GM23338 (cell line): ENCODE measurements at regions not wholly inside any gene's neighbourhood (a gene's known extent, or its start where the extent isn't known, plus 50 kb on each side); places are given as distances from the start of the nearest gene placed in this dataset.

Source experiments
- ATAC-seq: fragments of 200-7000 bp; cut with Tn5 transposase; 3 replicates; pipeline ENCODE4 v1.9.1; 2020
- DNase-seq: peaks from one replicate; pipeline ENCODE4 v3.0.0-alpha.2; 2015; ENCODE audit warnings: low spot score
- H2AFZ ChIP-seq: fragments of 200-600 bp; sonication (generic); 2 replicates; pipeline ENCODE4 v1.8.0; 2016; ENCODE audit warnings: antibody characterized with exemption, mild to moderate bottlenecking, moderate library complexity
- H3F3A ChIP-seq: fragments of 200-600 bp; sonication (generic); replicated peaks from 2 replicates; pipeline ENCODE4 v1.8.0; 2017; ENCODE audit warnings: antibody characterized with exemption, mixed run types, low read depth
- H3K27ac ChIP-seq: fragments of 200-600 bp; sonication (generic); 2 replicates; pipeline ENCODE4 v1.6.1; 2016; ENCODE audit warnings: low read depth
- H3K27me3 ChIP-seq: fragments of 200-600 bp; sonication (generic); 2 replicates; pipeline ENCODE4 v1.8.0; 2016; ENCODE audit warnings: mild to moderate bottlenecking, mixed run types, moderate library complexity; ENCODE audit not compliant: insufficient read depth
- H3K36me3 ChIP-seq: fragments of 200-600 bp; sonication (generic); 2 replicates; pipeline ENCODE4 v1.8.0; 2016; ENCODE audit warnings: mild to moderate bottlenecking; ENCODE audit not compliant: insufficient read depth
- H3K4me1 ChIP-seq: fragments of 200-600 bp; sonication (generic); 2 replicates; pipeline ENCODE4 v1.8.0; 2016; ENCODE audit warnings: mild to moderate bottlenecking, moderate library complexity; ENCODE audit not compliant: insufficient read depth
- H3K4me2 ChIP-seq: fragments of 200-600 bp; sonication (generic); 2 replicates; pipeline ENCODE4 v1.7.1; 2017; ENCODE audit warnings: mixed run types
- H3K4me3 ChIP-seq: fragments of 200-600 bp; sonication (generic); 2 replicates; pipeline ENCODE4 v1.6.1; 2016; ENCODE audit warnings: mixed run types
- H3K79me2 ChIP-seq: fragments of 200-600 bp; sonication (generic); replicated peaks from 2 replicates; pipeline ENCODE4 v1.8.0; 2017; ENCODE audit warnings: mild to moderate bottlenecking; ENCODE audit not compliant: insufficient read depth
- H3K9me2 ChIP-seq: fragments of 200-600 bp; sonication (generic); 2 replicates; pipeline ENCODE4 v1.8.0; 2017; ENCODE audit not compliant: insufficient read depth
- H4K20me1 ChIP-seq: fragments of 200-600 bp; sonication (generic); replicated peaks from 2 replicates; pipeline ENCODE4 v1.8.0; 2017; ENCODE audit warnings: mild to moderate bottlenecking; ENCODE audit not compliant: insufficient read depth
- H3K27ac Mint-ChIP-seq: 2 replicates; pipeline ENCODE4 v1.8.0; 2020; ENCODE audit warnings: inconsistent platforms, mild to moderate bottlenecking, moderate library complexity, mixed read lengths
- H3K27me3 Mint-ChIP-seq: 3 replicates; pipeline ENCODE4 v1.8.0; 2022; ENCODE audit warnings: low read depth, mild to moderate bottlenecking, moderate library complexity, mixed read lengths, inconsistent platforms; ENCODE audit not compliant: insufficient read depth, poor library complexity
- H3K36me3 Mint-ChIP-seq: 3 replicates; pipeline ENCODE4 v1.8.0; 2021; ENCODE audit warnings: low read depth, mild to moderate bottlenecking, inconsistent platforms, moderate library complexity, mixed read lengths
- H3K4me1 Mint-ChIP-seq: 3 replicates; pipeline ENCODE4 v1.8.0; 2020; ENCODE audit warnings: mild to moderate bottlenecking, inconsistent platforms, mixed read lengths
- H3K4me3 Mint-ChIP-seq: 3 replicates; pipeline ENCODE4 v1.8.0; 2021; ENCODE audit warnings: moderate library complexity, mild to moderate bottlenecking, inconsistent platforms, mixed read lengths
- H3K9me3 Mint-ChIP-seq: 3 replicates; pipeline ENCODE4 v1.8.0; 2020; ENCODE audit warnings: moderate library complexity, mild to moderate bottlenecking, inconsistent platforms, mixed read lengths
- CREB1 ChIP-seq: fragments of 250-450 bp; sonication (Bioruptor Pico); IDR thresholded peaks from 2 replicates; pipeline ENCODE4 v1.5.0; 2020; ENCODE audit warnings: low read depth, mild to moderate bottlenecking, moderate library complexity
- EZH2 ChIP-seq: fragments of 200-600 bp; sonication (generic); IDR thresholded peaks from one replicate; pipeline ENCODE4 v1.8.0; 2017; ENCODE audit warnings: antibody characterized with exemption, mild to moderate bottlenecking, low read depth; ENCODE audit not compliant: unreplicated experiment
- EZH2phosphoT487 ChIP-seq: fragments of 200-600 bp; sonication (generic); IDR thresholded peaks from one replicate; pipeline ENCODE4 v1.8.1; 2018; ENCODE audit warnings: antibody characterized with exemption; ENCODE audit not compliant: unreplicated experiment
- NANOG ChIP-seq: IDR thresholded peaks from 2 replicates; pipeline ENCODE4 v1.6.1; 2016; ENCODE audit warnings: antibody characterized with exemption, borderline replicate concordance
- POLR2AphosphoS5 ChIP-seq: IDR thresholded peaks from 2 replicates; pipeline ENCODE4 v1.6.1; 2016; ENCODE audit warnings: antibody characterized with exemption, low read depth
- STAT1 ChIP-seq: IDR thresholded peaks from one replicate; pipeline ENCODE4 v1.6.1; 2016; ENCODE audit warnings: antibody characterized with exemption; ENCODE audit not compliant: unreplicated experiment
- ZNF114 ChIP-seq: fragments of 250-450 bp; sonication (Bioruptor Pico); IDR thresholded peaks from 2 replicates; pipeline ENCODE4 v1.5.0; 2020; ENCODE audit warnings: mild to moderate bottlenecking, moderate library complexity
- ZNF331 ChIP-seq: fragments of 250-450 bp; sonication (Bioruptor Pico); IDR thresholded peaks from 2 replicates; pipeline ENCODE4 v1.5.0; 2020; ENCODE audit warnings: low read depth, mild to moderate bottlenecking, moderate library complexity
- TF ChIP-seq, protein P1 (sequence below), 2 experiments: fragments of 200-600 bp in 1 of 2; sonication (generic) in 1 of 2; conservative IDR thresholded peaks; 2 replicates each; pipeline versions ENCODE4 v1.5.1 to v1.6.1; 2016 to 2017; ENCODE audit warnings: antibody characterized with exemption in 2 of 2, low read depth in 2 of 2, mild to moderate bottlenecking in 2 of 2, moderate library complexity in 1 of 2
- TF ChIP-seq, protein P2 (sequence below): IDR thresholded peaks from 2 replicates; pipeline ENCODE4 v1.6.1; 2016; ENCODE audit warnings: antibody characterized with exemption
- TF ChIP-seq, protein P3 (sequence below): fragments of 250-450 bp; sonication (Bioruptor Pico); IDR thresholded peaks from 2 replicates; pipeline ENCODE4 v1.5.0; 2020; ENCODE audit warnings: mild to moderate bottlenecking, moderate library complexity

DNA sequence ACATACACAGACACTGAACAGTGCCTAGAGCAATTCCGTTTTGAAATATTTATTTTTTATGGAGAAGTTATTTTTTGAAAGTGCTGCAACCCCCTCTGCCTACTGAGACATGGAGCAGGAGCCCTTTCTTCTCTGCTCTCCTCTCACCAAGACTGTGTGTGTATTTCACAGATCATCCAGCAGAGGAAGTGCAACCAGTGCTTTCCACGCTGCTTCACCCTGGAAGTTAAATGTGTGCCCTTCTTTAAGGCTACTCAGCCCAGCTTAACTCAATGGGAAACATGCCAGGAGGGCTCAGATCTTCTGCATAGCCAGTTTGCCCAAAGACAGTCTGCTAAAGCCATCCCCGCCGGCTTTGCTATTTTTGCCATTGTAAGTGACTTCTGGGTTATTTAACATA lies 606.3 kb downstream of the TLE1 start:
- DNase-seq (peak; percentile 47), ATAC-seq (peak; percentile 93)
- Histone ChIP-seq H3F3A (no peaks in the 10 kb centered on the region), H3K79me2 (no peaks in the 10 kb centered on the region), H2AFZ (no peak overlapping the region), H3K9me2 (peaks cover 10% of the 10 kb centered on the region; the same call in 1 of the 2 replicates), H4K20me1 (no peaks in the 10 kb centered on the region), H3K4me3 (no peak overlapping the region), H3K27me3 (no peaks in the 10 kb centered on the region), H3K4me2 (no peak overlapping the region), H3K36me3 (no peaks in the 10 kb centered on the region), H3K4me1 (0 out of 2 replicates have a peak, but pooled peaks cover 3% of the 10 kb centered on the region), H3K27ac (no peak overlapping the region)
- H3K9me3 Mint-ChIP-seq, result no peaks in the 10 kb centered on the region
- TF ChIP-seq, protein P1, sequence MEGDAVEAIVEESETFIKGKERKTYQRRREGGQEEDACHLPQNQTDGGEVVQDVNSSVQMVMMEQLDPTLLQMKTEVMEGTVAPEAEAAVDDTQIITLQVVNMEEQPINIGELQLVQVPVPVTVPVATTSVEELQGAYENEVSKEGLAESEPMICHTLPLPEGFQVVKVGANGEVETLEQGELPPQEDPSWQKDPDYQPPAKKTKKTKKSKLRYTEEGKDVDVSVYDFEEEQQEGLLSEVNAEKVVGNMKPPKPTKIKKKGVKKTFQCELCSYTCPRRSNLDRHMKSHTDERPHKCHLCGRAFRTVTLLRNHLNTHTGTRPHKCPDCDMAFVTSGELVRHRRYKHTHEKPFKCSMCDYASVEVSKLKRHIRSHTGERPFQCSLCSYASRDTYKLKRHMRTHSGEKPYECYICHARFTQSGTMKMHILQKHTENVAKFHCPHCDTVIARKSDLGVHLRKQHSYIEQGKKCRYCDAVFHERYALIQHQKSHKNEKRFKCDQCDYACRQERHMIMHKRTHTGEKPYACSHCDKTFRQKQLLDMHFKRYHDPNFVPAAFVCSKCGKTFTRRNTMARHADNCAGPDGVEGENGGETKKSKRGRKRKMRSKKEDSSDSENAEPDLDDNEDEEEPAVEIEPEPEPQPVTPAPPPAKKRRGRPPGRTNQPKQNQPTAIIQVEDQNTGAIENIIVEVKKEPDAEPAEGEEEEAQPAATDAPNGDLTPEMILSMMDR (conservative IDR thresholded peaks at IDR 0.05; ENCODE audit: low read depth in 2 of 2), result peak; percentile 33 to 38
- TF ChIP-seq CREB1, result no peak
- no peak overlapping the region; the same call in 1 of the 2 replicates for H3K27ac Mint-ChIP-seq
- H3K4me1 Mint-ChIP-seq, result peaks cover 9% of the 10 kb centered on the region; the same call in 2 of the 3 replicates
- no peaks in the 10 kb centered on the region for H3K36me3 Mint-ChIP-seq
- H3K4me3 Mint-ChIP-seq, result no peak overlapping the region
- H3K27me3 Mint-ChIP-seq, result no peaks in the 10 kb centered on the region

DNA sequence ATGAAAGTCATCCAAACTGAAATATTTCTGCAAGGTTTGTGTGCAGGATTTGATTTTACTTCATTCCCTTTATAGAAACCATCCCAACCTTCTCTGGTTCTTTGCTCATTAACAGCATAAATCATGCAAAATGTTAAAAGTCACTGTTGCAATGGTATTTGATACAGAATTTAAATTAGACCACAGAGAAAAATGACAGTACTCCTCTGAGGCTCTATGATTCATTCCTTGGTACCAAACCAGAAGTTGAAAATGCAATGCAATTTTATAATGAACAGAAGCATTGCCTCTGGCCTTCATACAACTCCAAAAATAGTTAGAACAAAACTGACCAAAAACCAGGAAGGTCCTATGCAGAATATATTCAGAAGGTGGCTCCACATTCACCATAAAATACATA lies 607.1 kb downstream of the TLE1 start:
- H3K4me3 ChIP-seq, result no peak overlapping the region
- 0 out of 2 replicates have a peak, but pooled peaks cover 3% of the 10 kb centered on the region for H3K4me1 ChIP-seq
- Mint-ChIP-seq H3K36me3 (no peaks in the 10 kb centered on the region), H3K4me3 (no peak overlapping the region), H3K27me3 (no peaks in the 10 kb centered on the region), H3K4me1 (peaks cover 9% of the 10 kb centered on the region; the same call in 2 of the 3 replicates), H3K9me3 (no peaks in the 10 kb centered on the region), H3K27ac (no peak overlapping the region)
- H4K20me1 ChIP-seq, result no peaks in the 10 kb centered on the region
- no peak overlapping the region for H3K27ac ChIP-seq
- H3F3A ChIP-seq, result no peaks in the 10 kb centered on the region
- H3K9me2 ChIP-seq, result peaks cover 10% of the 10 kb centered on the region; the same call in 1 of the 2 replicates
- no peak overlapping the region for H2AFZ ChIP-seq
- H3K36me3 ChIP-seq, result no peaks in the 10 kb centered on the region
- H3K79me2 ChIP-seq, result no peaks in the 10 kb centered on the region
- no peaks in the 10 kb centered on the region for H3K27me3 ChIP-seq
- H3K4me2 ChIP-seq, result no peak overlapping the region
- DNase-seq (no peak), ATAC-seq (no peak)
- TF ChIP-seq POLR2AphosphoS5 (no peak), ZNF114 (no peak), CREB1 (no peak), EZH2 (no peak), EZH2phosphoT487 (no peak), STAT1 (no peak), NANOG (no peak), ZNF331 (CRISPR knock-in tag) (no peak)
- TF ChIP-seq, protein P2, sequence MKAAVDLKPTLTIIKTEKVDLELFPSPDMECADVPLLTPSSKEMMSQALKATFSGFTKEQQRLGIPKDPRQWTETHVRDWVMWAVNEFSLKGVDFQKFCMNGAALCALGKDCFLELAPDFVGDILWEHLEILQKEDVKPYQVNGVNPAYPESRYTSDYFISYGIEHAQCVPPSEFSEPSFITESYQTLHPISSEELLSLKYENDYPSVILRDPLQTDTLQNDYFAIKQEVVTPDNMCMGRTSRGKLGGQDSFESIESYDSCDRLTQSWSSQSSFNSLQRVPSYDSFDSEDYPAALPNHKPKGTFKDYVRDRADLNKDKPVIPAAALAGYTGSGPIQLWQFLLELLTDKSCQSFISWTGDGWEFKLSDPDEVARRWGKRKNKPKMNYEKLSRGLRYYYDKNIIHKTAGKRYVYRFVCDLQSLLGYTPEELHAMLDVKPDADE, result no peak
- TF ChIP-seq, protein P3, sequence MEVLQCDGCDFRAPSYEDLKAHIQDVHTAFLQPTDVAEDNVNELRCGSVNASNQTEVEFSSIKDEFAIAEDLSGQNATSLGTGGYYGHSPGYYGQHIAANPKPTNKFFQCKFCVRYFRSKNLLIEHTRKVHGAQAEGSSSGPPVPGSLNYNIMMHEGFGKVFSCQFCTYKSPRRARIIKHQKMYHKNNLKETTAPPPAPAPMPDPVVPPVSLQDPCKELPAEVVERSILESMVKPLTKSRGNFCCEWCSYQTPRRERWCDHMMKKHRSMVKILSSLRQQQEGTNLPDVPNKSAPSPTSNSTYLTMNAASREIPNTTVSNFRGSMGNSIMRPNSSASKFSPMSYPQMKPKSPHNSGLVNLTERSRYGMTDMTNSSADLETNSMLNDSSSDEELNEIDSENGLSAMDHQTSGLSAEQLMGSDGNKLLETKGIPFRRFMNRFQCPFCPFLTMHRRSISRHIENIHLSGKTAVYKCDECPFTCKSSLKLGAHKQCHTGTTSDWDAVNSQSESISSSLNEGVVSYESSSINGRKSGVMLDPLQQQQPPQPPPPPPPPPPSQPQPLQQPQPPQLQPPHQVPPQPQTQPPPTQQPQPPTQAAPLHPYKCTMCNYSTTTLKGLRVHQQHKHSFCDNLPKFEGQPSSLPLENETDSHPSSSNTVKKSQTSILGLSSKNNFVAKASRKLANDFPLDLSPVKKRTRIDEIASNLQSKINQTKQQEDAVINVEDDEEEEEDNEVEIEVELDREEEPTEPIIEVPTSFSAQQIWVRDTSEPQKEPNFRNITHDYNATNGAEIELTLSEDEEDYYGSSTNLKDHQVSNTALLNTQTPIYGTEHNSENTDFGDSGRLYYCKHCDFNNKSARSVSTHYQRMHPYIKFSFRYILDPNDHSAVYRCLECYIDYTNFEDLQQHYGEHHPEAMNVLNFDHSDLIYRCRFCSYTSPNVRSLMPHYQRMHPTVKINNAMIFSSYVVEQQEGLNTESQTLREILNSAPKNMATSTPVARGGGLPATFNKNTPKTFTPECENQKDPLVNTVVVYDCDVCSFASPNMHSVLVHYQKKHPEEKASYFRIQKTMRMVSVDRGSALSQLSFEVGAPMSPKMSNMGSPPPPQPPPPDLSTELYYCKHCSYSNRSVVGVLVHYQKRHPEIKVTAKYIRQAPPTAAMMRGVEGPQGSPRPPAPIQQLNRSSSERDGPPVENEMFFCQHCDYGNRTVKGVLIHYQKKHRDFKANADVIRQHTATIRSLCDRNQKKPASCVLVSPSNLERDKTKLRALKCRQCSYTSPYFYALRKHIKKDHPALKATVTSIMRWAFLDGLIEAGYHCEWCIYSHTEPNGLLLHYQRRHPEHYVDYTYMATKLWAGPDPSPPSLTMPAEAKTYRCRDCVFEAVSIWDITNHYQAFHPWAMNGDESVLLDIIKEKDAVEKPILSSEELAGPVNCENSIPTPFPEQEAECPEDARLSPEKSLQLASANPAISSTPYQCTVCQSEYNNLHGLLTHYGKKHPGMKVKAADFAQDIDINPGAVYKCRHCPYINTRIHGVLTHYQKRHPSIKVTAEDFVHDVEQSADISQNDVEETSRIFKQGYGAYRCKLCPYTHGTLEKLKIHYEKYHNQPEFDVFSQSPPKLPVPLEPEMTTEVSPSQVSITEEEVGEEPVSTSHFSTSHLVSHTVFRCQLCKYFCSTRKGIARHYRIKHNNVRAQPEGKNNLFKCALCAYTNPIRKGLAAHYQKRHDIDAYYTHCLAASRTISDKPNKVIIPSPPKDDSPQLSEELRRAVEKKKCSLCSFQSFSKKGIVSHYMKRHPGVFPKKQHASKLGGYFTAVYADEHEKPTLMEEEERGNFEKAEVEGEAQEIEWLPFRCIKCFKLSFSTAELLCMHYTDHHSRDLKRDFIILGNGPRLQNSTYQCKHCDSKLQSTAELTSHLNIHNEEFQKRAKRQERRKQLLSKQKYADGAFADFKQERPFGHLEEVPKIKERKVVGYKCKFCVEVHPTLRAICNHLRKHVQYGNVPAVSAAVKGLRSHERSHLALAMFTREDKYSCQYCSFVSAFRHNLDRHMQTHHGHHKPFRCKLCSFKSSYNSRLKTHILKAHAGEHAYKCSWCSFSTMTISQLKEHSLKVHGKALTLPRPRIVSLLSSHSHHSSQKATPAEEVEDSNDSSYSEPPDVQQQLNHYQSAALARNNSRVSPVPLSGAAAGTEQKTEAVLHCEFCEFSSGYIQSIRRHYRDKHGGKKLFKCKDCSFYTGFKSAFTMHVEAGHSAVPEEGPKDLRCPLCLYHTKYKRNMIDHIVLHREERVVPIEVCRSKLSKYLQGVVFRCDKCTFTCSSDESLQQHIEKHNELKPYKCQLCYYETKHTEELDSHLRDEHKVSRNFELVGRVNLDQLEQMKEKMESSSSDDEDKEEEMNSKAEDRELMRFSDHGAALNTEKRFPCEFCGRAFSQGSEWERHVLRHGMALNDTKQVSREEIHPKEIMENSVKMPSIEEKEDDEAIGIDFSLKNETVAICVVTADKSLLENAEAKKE (CRISPR knock-in tag), result no peak
- TF ChIP-seq, protein P1 (conservative IDR thresholded peaks at IDR 0.05; ENCODE audit: low read depth in 2 of 2), result no peak
